ENCODE measurements at regions not wholly inside any gene's neighbourhood (a gene's known extent, or its start where the extent isn't known, plus 50 kb on each side); places are given as distances from the start of the nearest gene placed in this dataset.
"Not testable (repeated sequence)": the region's sequence is repeated elsewhere in the genome, so short reads cannot be mapped to it uniquely, and the experiment has no call there.

- WGBS, 3 donors = 63 to 67% (median 64%) methylated on average over 3 of the region's 3 CpGs
- Histone ChIP-seq H3K27ac (no peak overlapping the region), H3K4me1 (no peaks in the 10 kb centered on the region), H3K27me3 (ENCODE audit: insufficient read depth in 3 of 3, low read length in 2 of 3) (no peaks in the 10 kb centered on the region), H3K9me3 (no peaks in the 10 kb centered on the region), H3K4me3 (no peak overlapping the region), H3K36me3 (ENCODE audit: insufficient read depth in 1 of 2, low read depth in 1 of 2) (no peaks in the 10 kb centered on the region)
- no peak for TF ChIP-seq CTCF (IDR thresholded peaks at IDR 0.05)
- no peak for ATAC-seq
- intact Hi-C loops (cut with DNase I) = no loop called here
- DNase-seq = no peak
These were observed 240.2 kb downstream of the FSIP2 start for GRCh38 chr2:185978634-185979407.

- 81 to 88% (median 86%) methylated on average over 2 of the region's 2 CpGs for WGBS, 3 donors
- Histone ChIP-seq H3K27ac (no peak overlapping the region), H3K36me3 (ENCODE audit: insufficient read depth in 1 of 2, low read depth in 1 of 2) (no peaks in the 10 kb centered on the region), H3K9me3 (no peaks in the 10 kb centered on the region), H3K4me1 (no peaks in the 10 kb centered on the region), H3K4me3 (no peak overlapping the region), H3K27me3 (ENCODE audit: insufficient read depth in 3 of 3, low read length in 2 of 3) (no peaks in the 10 kb centered on the region)
- intact Hi-C loops (cut with DNase I) = no loop called here
- DNase-seq = no peak
- ATAC-seq = no peak
- no peak for TF ChIP-seq CTCF (IDR thresholded peaks at IDR 0.05)
These were observed 241.0 kb downstream of the FSIP2 start for GRCh38 chr2:185979546-185980071.

DNA sequence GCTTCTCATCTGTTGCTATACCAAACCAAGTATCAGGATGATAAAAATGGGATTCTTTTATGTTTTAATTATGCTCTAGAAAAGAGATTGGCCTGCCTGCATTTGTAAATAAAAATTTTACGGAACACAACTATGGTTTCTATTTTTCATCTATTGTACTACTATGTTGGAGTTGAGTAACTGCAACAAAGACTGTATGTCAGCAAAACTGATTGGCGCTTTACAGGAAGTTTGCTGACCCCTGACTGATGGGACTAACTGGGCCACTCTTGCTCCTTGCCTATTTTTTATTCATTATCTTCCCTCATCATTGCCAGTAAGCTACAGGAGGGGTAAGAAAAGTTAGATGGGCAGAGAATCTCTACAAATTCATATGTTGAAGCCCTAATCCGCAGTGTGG, 242.3 kb downstream of the FSIP2 start:
- DNase-seq (no peak), ATAC-seq (no peak)
- Histone ChIP-seq H3K27me3 (ENCODE audit: insufficient read depth in 3 of 3, low read length in 2 of 3) (no peaks in the 10 kb centered on the region), H3K4me1 (no peaks in the 10 kb centered on the region), H3K36me3 (ENCODE audit: insufficient read depth in 1 of 2, low read depth in 1 of 2) (no peaks in the 10 kb centered on the region), H3K9me3 (no peaks in the 10 kb centered on the region), H3K4me3 (no peak overlapping the region), H3K27ac (no peak overlapping the region)
- no peak for TF ChIP-seq CTCF (IDR thresholded peaks at IDR 0.05)
- 97 to 98% (median 97%) methylated on average over 3 of the region's 3 CpGs for WGBS, 3 donors
- intact Hi-C loops (cut with DNase I) = no loop called here

DNA sequence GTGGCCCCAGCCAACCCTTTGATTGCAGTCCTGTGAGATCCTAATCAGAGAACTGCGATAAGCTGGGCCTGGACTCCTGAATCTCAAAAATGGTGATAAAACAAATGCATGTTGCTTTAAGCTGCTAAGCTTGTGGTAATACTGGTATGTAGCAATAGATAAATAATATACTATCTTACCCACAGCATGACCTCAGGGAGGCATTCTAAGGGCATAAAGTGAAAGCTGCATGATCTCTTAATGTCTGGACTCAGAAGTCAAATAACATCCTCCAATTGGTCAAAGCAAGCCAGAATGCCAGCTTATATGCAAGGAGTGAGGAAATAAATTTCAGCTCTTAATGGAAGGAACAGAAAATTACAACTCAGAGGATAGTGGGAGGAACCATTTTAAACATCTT, 246.1 kb downstream of the FSIP2 start:
- DNase-seq (no peak), ATAC-seq (no peak)
- Histone ChIP-seq H3K36me3 (ENCODE audit: insufficient read depth in 1 of 2, low read depth in 1 of 2) (no peaks in the 10 kb centered on the region), H3K4me1 (no peaks in the 10 kb centered on the region), H3K9me3 (no peaks in the 10 kb centered on the region), H3K27ac (no peak overlapping the region), H3K4me3 (no peak overlapping the region), H3K27me3 (ENCODE audit: insufficient read depth in 3 of 3, low read length in 2 of 3) (no peaks in the 10 kb centered on the region)
- intact Hi-C loops (cut with DNase I) = no loop called here
- 93 to 100% (median 100%) methylated on average over 1 of the region's 1 CpG for WGBS, 3 donors
- no peak for TF ChIP-seq CTCF (IDR thresholded peaks at IDR 0.05)

GRCh38 chr2:185988907-185989306, 250.3 kb downstream of the FSIP2 start:
- H3K4me3 ChIP-seq = not testable (repeated sequence)
- 94 to 96% (median 95%) methylated on average over 5 of the region's 5 CpGs for WGBS, 3 donors

More at GRCh38 chr2:185988907-185989306, 250.3 kb downstream of the FSIP2 start:
- DNase-seq; intact Hi-C loops (cut with DNase I); H3K27me3 ChIP-seq (ENCODE audit: insufficient read depth in 3 of 3, low read length in 2 of 3); H3K36me3 ChIP-seq (ENCODE audit: insufficient read depth in 1 of 2, low read depth in 1 of 2); H3K27ac ChIP-seq; H3K9me3 ChIP-seq; H3K4me1 ChIP-seq; ATAC-seq: not testable (repeated sequence)
